ENCODE measurements at regions not wholly inside any gene's neighbourhood (a gene's known extent, or its start where the extent isn't known, plus 50 kb on each side); places are given as distances from the start of the nearest gene placed in this dataset.

DNA sequence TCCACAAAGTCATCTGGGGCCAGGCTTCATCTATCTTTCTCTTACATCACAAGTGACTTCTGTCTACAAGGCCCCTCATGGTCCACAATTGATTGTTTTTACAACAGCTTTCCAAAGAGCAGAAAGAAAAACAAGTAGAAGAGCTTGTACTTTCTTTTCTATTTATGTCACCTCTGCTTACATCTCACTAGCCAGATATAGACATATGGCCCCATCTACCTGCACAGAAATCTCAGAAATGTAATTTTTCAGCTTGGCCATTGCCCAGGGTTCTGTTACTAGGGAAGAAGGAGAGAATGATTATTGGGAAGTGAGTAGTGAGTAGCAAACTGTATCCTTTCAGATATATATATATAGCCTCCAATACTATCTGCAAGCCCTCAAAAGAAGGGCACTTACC, 210.5 kb upstream of the PLEKHG7 start:
- TF ChIP-seq EZH2 (IDR thresholded peaks at IDR 0.05; ENCODE audit: low read depth) = no peak
- TF ChIP-seq, protein P1, sequence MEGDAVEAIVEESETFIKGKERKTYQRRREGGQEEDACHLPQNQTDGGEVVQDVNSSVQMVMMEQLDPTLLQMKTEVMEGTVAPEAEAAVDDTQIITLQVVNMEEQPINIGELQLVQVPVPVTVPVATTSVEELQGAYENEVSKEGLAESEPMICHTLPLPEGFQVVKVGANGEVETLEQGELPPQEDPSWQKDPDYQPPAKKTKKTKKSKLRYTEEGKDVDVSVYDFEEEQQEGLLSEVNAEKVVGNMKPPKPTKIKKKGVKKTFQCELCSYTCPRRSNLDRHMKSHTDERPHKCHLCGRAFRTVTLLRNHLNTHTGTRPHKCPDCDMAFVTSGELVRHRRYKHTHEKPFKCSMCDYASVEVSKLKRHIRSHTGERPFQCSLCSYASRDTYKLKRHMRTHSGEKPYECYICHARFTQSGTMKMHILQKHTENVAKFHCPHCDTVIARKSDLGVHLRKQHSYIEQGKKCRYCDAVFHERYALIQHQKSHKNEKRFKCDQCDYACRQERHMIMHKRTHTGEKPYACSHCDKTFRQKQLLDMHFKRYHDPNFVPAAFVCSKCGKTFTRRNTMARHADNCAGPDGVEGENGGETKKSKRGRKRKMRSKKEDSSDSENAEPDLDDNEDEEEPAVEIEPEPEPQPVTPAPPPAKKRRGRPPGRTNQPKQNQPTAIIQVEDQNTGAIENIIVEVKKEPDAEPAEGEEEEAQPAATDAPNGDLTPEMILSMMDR (conservative IDR thresholded peaks at IDR 0.05) = no peak
- intact Hi-C loops (cut with micrococcal nuclease; ENCODE audit: unreplicated experiment) = no loop called here
- H3K4me3 ChIP-seq = no peak overlapping the region
- H3F3A ChIP-seq (ENCODE audit: insufficient read depth, low read depth) = no peaks in the 10 kb centered on the region
- no peak overlapping the region for H3K27ac ChIP-seq
- no peaks in the 10 kb centered on the region for H3K9me3 ChIP-seq (ENCODE audit: insufficient read depth, low read depth)
- BruUV-seq (replicated peaks) = no TSS peak
- no peaks in the 10 kb centered on the region for H3K36me3 ChIP-seq (ENCODE audit: low read depth)
- H3K9me2 ChIP-seq (ENCODE audit: insufficient read depth) = no peaks in the 10 kb centered on the region
- ChIA-PET CTCF (no interaction called here), POLR2A (ENCODE audit: unreplicated experiment) (no interaction called here)
- H2AFZ ChIP-seq = no peak overlapping the region
- H3K4me1 ChIP-seq (replicated peaks; ENCODE audit: insufficient read depth) = peaks cover 5% of the 10 kb centered on the region; the same call in 1 of the 2 replicates
- H3K79me2 ChIP-seq (ENCODE audit: low read depth) = no peaks in the 10 kb centered on the region
- no peaks in the 10 kb centered on the region for H3K27me3 ChIP-seq (ENCODE audit: insufficient read depth, low read depth)
- no peak overlapping the region for H3K4me2 ChIP-seq
- H4K20me1 ChIP-seq (ENCODE audit: insufficient read depth) = no peaks in the 10 kb centered on the region
- DNase-seq = no peak

DNA sequence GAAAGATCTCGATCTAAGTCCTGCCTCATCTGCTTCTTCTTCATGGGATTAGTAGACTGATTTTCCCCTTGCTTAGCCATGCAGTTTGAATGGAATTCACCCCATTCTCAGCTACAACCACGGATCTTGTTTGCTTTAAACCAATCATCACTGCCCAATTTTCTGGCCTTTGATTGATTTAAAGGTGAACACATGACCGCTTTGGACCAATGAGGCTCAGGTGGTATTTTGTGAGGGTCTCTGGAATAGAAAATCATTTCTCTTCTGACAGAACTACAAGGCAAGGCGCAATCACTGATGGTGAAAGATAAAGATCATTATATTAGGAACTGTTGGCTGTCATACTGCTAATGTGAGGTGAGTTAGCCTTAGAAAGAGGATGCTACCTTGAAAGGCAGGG, 213.0 kb upstream of the PLEKHG7 start:
- intact Hi-C loops (cut with micrococcal nuclease; ENCODE audit: unreplicated experiment) = no loop called here
- no peaks in the 10 kb centered on the region for H3F3A ChIP-seq (ENCODE audit: insufficient read depth, low read depth)
- H2AFZ ChIP-seq = no peak overlapping the region
- no peaks in the 10 kb centered on the region for H3K79me2 ChIP-seq (ENCODE audit: low read depth)
- no peak overlapping the region for H3K4me2 ChIP-seq
- no peak overlapping the region for H3K27ac ChIP-seq
- POLR2A ChIA-PET (ENCODE audit: unreplicated experiment) = no interaction called here
- H3K4me3 ChIP-seq = no peak overlapping the region
- no TSS peak for BruUV-seq (replicated peaks)
- no peaks in the 10 kb centered on the region for H3K27me3 ChIP-seq (ENCODE audit: insufficient read depth, low read depth)
- no peaks in the 10 kb centered on the region for H3K4me1 ChIP-seq (replicated peaks; ENCODE audit: insufficient read depth)
- TF ChIP-seq, protein P1 (conservative IDR thresholded peaks at IDR 0.05) = no peak
- no peak for TF ChIP-seq EZH2 (IDR thresholded peaks at IDR 0.05; ENCODE audit: low read depth)
- DNase-seq = no peak
- no peaks in the 10 kb centered on the region for H3K9me2 ChIP-seq (ENCODE audit: insufficient read depth)
- no peaks in the 10 kb centered on the region for H4K20me1 ChIP-seq (ENCODE audit: insufficient read depth)
- H3K36me3 ChIP-seq (ENCODE audit: low read depth) = no peaks in the 10 kb centered on the region
- CTCF ChIA-PET = no interaction called here
- H3K9me3 ChIP-seq (ENCODE audit: insufficient read depth, low read depth) = no peaks in the 10 kb centered on the region

DNA sequence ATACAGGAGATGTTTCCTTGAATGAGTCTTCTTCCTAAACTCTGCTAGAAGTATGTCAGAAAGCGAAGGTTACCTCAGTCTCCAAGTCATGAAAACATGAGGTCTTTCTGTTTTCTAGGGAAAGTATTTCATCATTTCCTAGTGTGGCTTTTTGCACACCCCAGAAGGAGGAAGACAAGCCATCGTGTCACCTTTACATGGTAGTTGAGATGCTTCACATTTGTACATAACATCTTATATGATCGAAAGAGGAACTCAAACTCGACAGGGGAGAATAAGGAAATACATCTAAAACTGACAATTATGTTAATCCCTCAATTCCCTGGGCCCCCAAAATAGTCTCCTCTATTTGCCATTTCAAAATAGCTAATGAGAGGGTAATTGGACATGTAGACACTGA, 214.1 kb upstream of the PLEKHG7 start:
- Histone ChIP-seq H3K9me2 (ENCODE audit: insufficient read depth) (no peaks in the 10 kb centered on the region), H3K27me3 (ENCODE audit: insufficient read depth, low read depth) (no peaks in the 10 kb centered on the region), H3F3A (ENCODE audit: insufficient read depth, low read depth) (no peaks in the 10 kb centered on the region), H4K20me1 (ENCODE audit: insufficient read depth) (no peaks in the 10 kb centered on the region), H3K36me3 (ENCODE audit: low read depth) (no peaks in the 10 kb centered on the region), H3K4me2 (no peak overlapping the region), H2AFZ (no peak overlapping the region), H3K9me3 (ENCODE audit: insufficient read depth, low read depth) (no peaks in the 10 kb centered on the region), H3K79me2 (ENCODE audit: low read depth) (no peaks in the 10 kb centered on the region), H3K27ac (no peak overlapping the region), H3K4me3 (no peak overlapping the region), H3K4me1 (replicated peaks; ENCODE audit: insufficient read depth) (no peaks in the 10 kb centered on the region)
- DNase-seq = no peak
- TF ChIP-seq, protein P1 (conservative IDR thresholded peaks at IDR 0.05) = no peak
- no peak for TF ChIP-seq EZH2 (IDR thresholded peaks at IDR 0.05; ENCODE audit: low read depth)
- BruUV-seq (replicated peaks) = no TSS peak
- ChIA-PET POLR2A (ENCODE audit: unreplicated experiment) (no interaction called here), CTCF (no interaction called here)
- intact Hi-C loops (cut with micrococcal nuclease; ENCODE audit: unreplicated experiment) = no loop called here
